ENCODE measurements at regions not wholly inside any gene's neighbourhood (a gene's known extent, or its start where the extent isn't known, plus 50 kb on each side); places are given as distances from the start of the nearest gene placed in this dataset.
"Not testable (repeated sequence)": the region's sequence is repeated elsewhere in the genome, so short reads cannot be mapped to it uniquely, and the experiment has no call there.

- Mint-ChIP-seq H3K36me3 (ENCODE audit: insufficient read depth, unreplicated experiment) (no peaks in the 10 kb centered on the region), H3K27me3 (ENCODE audit: unreplicated experiment) (no peaks in the 10 kb centered on the region), H3K4me3 (ENCODE audit: low read depth, unreplicated experiment) (no peak overlapping the region), H3K4me1 (ENCODE audit: low read depth, unreplicated experiment) (no peaks in the 10 kb centered on the region), H3K9me3 (ENCODE audit: low read depth, unreplicated experiment) (peaks cover 1% of the 10 kb centered on the region), H3K27ac (ENCODE audit: unreplicated experiment) (no peak overlapping the region)
- intact Hi-C loops (cut with micrococcal nuclease; ENCODE audit: unreplicated experiment) = no loop called here
- no TSS peak for BruUV-seq (replicated peaks)
- CTCF ChIA-PET = no interaction called here
- DNase-seq = no peak
- no peak for TF ChIP-seq CTCF (IDR thresholded peaks at IDR 0.05; ENCODE audit: unreplicated experiment)
Observed at GRCh38 chr9:78994471-78994870, 577.3 kb upstream of the TLE4 start.

- H3K27me3 Mint-ChIP-seq (ENCODE audit: unreplicated experiment); H3K9me3 Mint-ChIP-seq (ENCODE audit: low read depth, unreplicated experiment); DNase-seq; H3K4me3 Mint-ChIP-seq (ENCODE audit: low read depth, unreplicated experiment); H3K27ac Mint-ChIP-seq (ENCODE audit: unreplicated experiment); CTCF ChIA-PET; BruUV-seq (replicated peaks); H3K4me1 Mint-ChIP-seq (ENCODE audit: low read depth, unreplicated experiment); intact Hi-C loops (cut with micrococcal nuclease; ENCODE audit: unreplicated experiment); H3K36me3 Mint-ChIP-seq (ENCODE audit: insufficient read depth, unreplicated experiment): not testable (repeated sequence)
Observed at GRCh38 chr9:78994974-78995373, 576.8 kb upstream of the TLE4 start.

- CTCF ChIA-PET = no interaction called here
- intact Hi-C loops (cut with micrococcal nuclease; ENCODE audit: unreplicated experiment) = no loop called here
- Mint-ChIP-seq H3K4me3 (ENCODE audit: low read depth, unreplicated experiment) (no peak overlapping the region), H3K9me3 (ENCODE audit: low read depth, unreplicated experiment) (peaks cover 3% of the 10 kb centered on the region), H3K4me1 (ENCODE audit: low read depth, unreplicated experiment) (no peaks in the 10 kb centered on the region), H3K27me3 (ENCODE audit: unreplicated experiment) (no peaks in the 10 kb centered on the region), H3K36me3 (ENCODE audit: insufficient read depth, unreplicated experiment) (no peaks in the 10 kb centered on the region), H3K27ac (ENCODE audit: unreplicated experiment) (no peak overlapping the region)
- no peak for TF ChIP-seq CTCF (IDR thresholded peaks at IDR 0.05; ENCODE audit: unreplicated experiment)
- no peak for DNase-seq
- BruUV-seq (replicated peaks) = no TSS peak
Observed at GRCh38 chr9:78997296-78997695, 574.5 kb upstream of the TLE4 start.

- H3K9me3 Mint-ChIP-seq (ENCODE audit: low read depth, unreplicated experiment) = peaks cover 3% of the 10 kb centered on the region
- H3K27me3 Mint-ChIP-seq (ENCODE audit: unreplicated experiment) = no peaks in the 10 kb centered on the region
- intact Hi-C loops (cut with micrococcal nuclease; ENCODE audit: unreplicated experiment) = no loop called here
- no peak overlapping the region for H3K27ac Mint-ChIP-seq (ENCODE audit: unreplicated experiment)
- no peak for TF ChIP-seq CTCF (IDR thresholded peaks at IDR 0.05; ENCODE audit: unreplicated experiment)
- no peak for DNase-seq
- H3K36me3 Mint-ChIP-seq (ENCODE audit: insufficient read depth, unreplicated experiment) = no peaks in the 10 kb centered on the region
- no peak overlapping the region for H3K4me3 Mint-ChIP-seq (ENCODE audit: low read depth, unreplicated experiment)
- no TSS peak for BruUV-seq (replicated peaks)
- H3K4me1 Mint-ChIP-seq (ENCODE audit: low read depth, unreplicated experiment) = no peaks in the 10 kb centered on the region
- CTCF ChIA-PET = no interaction called here
Observed at GRCh38 chr9:79000230-79001002, 571.3 kb upstream of the TLE4 start.

GRCh38 chr9:79001012-79001411 is 570.8 kb upstream of the TLE4 start:
- no peaks in the 10 kb centered on the region for H3K4me1 Mint-ChIP-seq (ENCODE audit: low read depth, unreplicated experiment)
- no peaks in the 10 kb centered on the region for H3K27me3 Mint-ChIP-seq (ENCODE audit: unreplicated experiment)
- peaks cover 3% of the 10 kb centered on the region for H3K9me3 Mint-ChIP-seq (ENCODE audit: low read depth, unreplicated experiment)
- H3K27ac Mint-ChIP-seq (ENCODE audit: unreplicated experiment) = no peak overlapping the region
- CTCF ChIA-PET = no interaction called here
- intact Hi-C loops (cut with micrococcal nuclease; ENCODE audit: unreplicated experiment) = no loop called here
- no peak for TF ChIP-seq CTCF (IDR thresholded peaks at IDR 0.05; ENCODE audit: unreplicated experiment)
- no TSS peak for BruUV-seq (replicated peaks)
- H3K36me3 Mint-ChIP-seq (ENCODE audit: insufficient read depth, unreplicated experiment) = no peaks in the 10 kb centered on the region
- DNase-seq = no peak
- H3K4me3 Mint-ChIP-seq (ENCODE audit: low read depth, unreplicated experiment) = no peak overlapping the region
